Endothelial cell of umbilical vein (primary cell): ENCODE measurements at regions not wholly inside any gene's neighbourhood (a gene's known extent, or its start where the extent isn't known, plus 50 kb on each side); places are given as distances from the start of the nearest gene placed in this dataset.

Experiments
- BruUV-seq: library from RNA; stranded (reverse); fragments of 400-500 nt; replicated peaks from 2 replicates; lab custom pipeline; 2021; lab: Mats Ljungman, UMichigan
- CTCF ChIA-PET: fragments of 300-600, 350-600 bp; sonication (Branson Sonifier 250); formaldehyde crosslinking; loops from one replicate; lab custom pipeline; 2021; ENCODE audit warnings: antibody characterized with exemption, inconsistent platforms; lab: Charles Lee
- POLR2A ChIA-PET: fragments of 300-600, 350-600 bp; sonication (Branson Sonifier 250); formaldehyde crosslinking; loops from one replicate; lab custom pipeline; 2021; ENCODE audit warnings: antibody characterized with exemption, inconsistent platforms; lab: Charles Lee
- DNase-seq: peaks from one replicate; pipeline ENCODE4 v3.0.0-alpha.2; 2011; ENCODE audit warnings: low read depth, low spot score
- FAIRE-seq: peaks from 2 replicates; lab custom pipeline; 2011; peaks lifted over from hg19 to GRCh38; lab: Jason Lieb, UNC
- H2AFZ ChIP-seq: 2 replicates; pipeline ENCODE4 v1.6.0; 2012; ENCODE audit warnings: low read depth, low read length, control low read depth, inconsistent platforms
- H3K27ac ChIP-seq: 2 replicates; pipeline ENCODE4 v1.5.1; 2011; ENCODE audit warnings: low read depth, mild to moderate bottlenecking, control low read depth, low read length, moderate library complexity; ENCODE audit not compliant: insufficient read depth
- H3K27me3 ChIP-seq, 2 experiments: 2 replicates each; pipeline versions ENCODE4 v1.6.0 to v1.6.1; 2011; ENCODE audit warnings: low read length in 2 of 2, mixed read lengths in 1 of 2; ENCODE audit not compliant: control insufficient read depth in 2 of 2, insufficient read depth in 2 of 2
- H3K36me3 ChIP-seq, 2 experiments: 2 replicates in 1 of 2; 3 replicates in 1 of 2; pipeline ENCODE4 v1.5.1; 2011; ENCODE audit warnings: low read length in 2 of 2, mild to moderate bottlenecking in 1 of 2, moderate library complexity in 1 of 2; ENCODE audit not compliant: control insufficient read depth in 2 of 2, insufficient read depth in 2 of 2; ENCODE audit errors: extremely low read depth in 1 of 2
- H3K4me1 ChIP-seq: 3 replicates; pipeline ENCODE4 v1.5.1; 2011; ENCODE audit warnings: mild to moderate bottlenecking, low read length; ENCODE audit not compliant: control insufficient read depth, insufficient read depth; ENCODE audit errors: extremely low read depth
- H3K4me2 ChIP-seq: 2 replicates; pipeline ENCODE4 v1.6.1; 2011; ENCODE audit warnings: low read length, control low read depth, mixed read lengths; ENCODE audit not compliant: insufficient read depth
- H3K4me3 ChIP-seq, 3 experiments: fragments of 200-600 bp in 1 of 3; sonication (generic), shearing (Covaris generic) in 1 of 3; replicated peaks in 1 of 3; 2 replicates each; pipeline ENCODE4 v1.5.1; 2011 to 2016; ENCODE audit warnings: control low read depth in 3 of 3, low read length in 3 of 3, mild to moderate bottlenecking in 2 of 3, inconsistent platforms in 1 of 3, low read depth in 1 of 3, moderate library complexity in 1 of 3; ENCODE audit not compliant: insufficient read depth in 1 of 3
- H3K79me2 ChIP-seq: 2 replicates; pipeline ENCODE4 v1.6.0; 2012; ENCODE audit warnings: low read length, inconsistent platforms; ENCODE audit not compliant: control insufficient read depth, insufficient read depth
- H3K9ac ChIP-seq: replicated peaks from 2 replicates; pipeline ENCODE3; 2011; ENCODE audit warnings: low read length, control low read depth; ENCODE audit not compliant: insufficient read depth; ENCODE audit errors: extremely low read depth
- H3K9me1 ChIP-seq: replicated peaks from 3 replicates; pipeline ENCODE4 v1.6.0; 2011; ENCODE audit warnings: mild to moderate bottlenecking, low read length; ENCODE audit not compliant: control insufficient read depth, insufficient read depth; ENCODE audit errors: extremely low read depth
- H3K9me3 ChIP-seq: replicated peaks from 2 replicates; pipeline ENCODE4 v1.5.1; 2012; ENCODE audit warnings: low read length, inconsistent platforms; ENCODE audit not compliant: control insufficient read depth, insufficient read depth
- H4K20me1 ChIP-seq: replicated peaks from 2 replicates; pipeline ENCODE3; 2011; ENCODE audit warnings: mild to moderate bottlenecking, low read length; ENCODE audit not compliant: control insufficient read depth, insufficient read depth; ENCODE audit errors: extremely low read depth
- EZH2 ChIP-seq: IDR thresholded peaks from 2 replicates; pipeline ENCODE4 v1.6.1; 2012; ENCODE audit warnings: borderline replicate concordance, low read depth, mild to moderate bottlenecking, moderate library complexity, low read length, inconsistent platforms; ENCODE audit not compliant: severe bottlenecking
- FOS ChIP-seq: IDR thresholded peaks from 2 replicates; pipeline ENCODE4 v1.6.1; 2011; ENCODE audit warnings: mild to moderate bottlenecking, low read length, moderate library complexity, borderline replicate concordance; ENCODE audit not compliant: insufficient read depth
- GATA2 ChIP-seq: IDR thresholded peaks from 2 replicates; pipeline ENCODE4 v1.7.0; 2011; ENCODE audit warnings: low read depth, mild to moderate bottlenecking, moderate library complexity, mixed read lengths, low read length; ENCODE audit not compliant: insufficient read length, insufficient read depth
- JUN ChIP-seq: IDR thresholded peaks from 2 replicates; pipeline ENCODE4 v1.6.1; 2011; ENCODE audit warnings: borderline replicate concordance, low read depth; ENCODE audit not compliant: insufficient read length, insufficient read depth
- MYC ChIP-seq: IDR thresholded peaks from one replicate; pipeline ENCODE4 v1.6.1; 2011; ENCODE audit warnings: mild to moderate bottlenecking, low read depth, low read length
- POLR2A ChIP-seq: IDR thresholded peaks from 2 replicates; pipeline ENCODE4 v1.6.1; 2012; ENCODE audit warnings: low read depth, mild to moderate bottlenecking, control low read depth, low read length
- POLR2AphosphoS5 ChIP-seq: IDR thresholded peaks from 2 replicates; pipeline ENCODE4 v1.6.1; 2012; ENCODE audit warnings: low read depth, mild to moderate bottlenecking, control low read depth, low read length, moderate library complexity; ENCODE audit not compliant: insufficient read depth
- dilution Hi-C: fragments of 300-500 bp; cut with MboI; formaldehyde crosslinking; loops from one replicate; pipeline ENCODE4 v1.15.0; 2019; ENCODE audit warnings: low sequenced_read_pairs; ENCODE audit not compliant: extremely low pct_ligation_motif_present
- intact Hi-C: fragments of 100-400 bp; cut with micrococcal nuclease; formaldehyde crosslinking; loops from one replicate; pipeline ENCODE4 v1.10.0; 2022
- TF ChIP-seq, protein P1 (sequence below), 2 donors: IDR thresholded peaks; 1 replicate in 1 of 2; 2 replicates in 1 of 2; pipeline ENCODE4 v1.5.1; 2011; ENCODE audit warnings: low read length in 2 of 2, mild to moderate bottlenecking in 2 of 2, moderate library complexity in 2 of 2, control low read depth in 1 of 2, inconsistent platforms in 1 of 2, low read depth in 1 of 2; ENCODE audit not compliant: insufficient read depth in 1 of 2; ENCODE audit errors: extremely low read depth in 1 of 2
- TF ChIP-seq, protein P2 (sequence below): IDR thresholded peaks from 2 replicates; pipeline ENCODE4 v1.6.1; 2011; ENCODE audit not compliant: insufficient read depth, insufficient read length

DNA sequence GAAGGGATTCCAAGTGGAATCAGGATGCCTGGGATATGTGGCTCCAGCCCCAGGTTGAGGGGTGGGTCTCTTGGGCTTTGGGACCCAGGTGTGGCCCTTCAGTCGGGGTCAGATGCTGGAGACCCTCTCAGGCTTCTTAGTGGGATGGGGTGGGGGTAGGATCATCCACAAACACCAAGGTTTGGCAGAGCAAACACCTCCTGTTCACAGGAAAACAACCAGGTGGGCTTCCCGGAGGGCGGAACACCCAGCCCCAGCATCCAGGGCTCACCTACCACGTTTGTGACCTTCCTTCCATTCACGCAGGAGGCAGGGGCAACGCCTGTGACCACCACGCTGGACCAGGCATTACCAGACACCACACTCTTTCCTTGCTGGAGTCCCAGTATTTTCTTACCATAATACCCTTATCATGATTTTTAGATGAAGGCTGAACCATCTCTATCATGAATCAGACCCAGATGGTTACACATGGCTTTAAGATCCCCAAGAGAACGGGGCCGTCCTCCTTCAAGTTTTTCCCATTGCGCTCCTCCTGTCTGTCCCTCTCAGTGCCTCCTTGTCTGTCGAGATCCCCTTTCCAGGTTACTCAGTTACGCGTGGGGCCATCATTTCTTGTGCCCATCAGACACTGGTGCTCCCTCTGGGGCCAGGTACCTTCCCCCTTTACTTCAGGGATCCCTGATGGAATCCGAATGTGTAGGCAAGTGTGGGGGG lies 428.2 kb downstream of the NPHP4 start:
- H3K27ac ChIP-seq, result no peak overlapping the region
- FAIRE-seq, result no peak
- no peaks in the 10 kb centered on the region for H3K27me3 ChIP-seq
- no peaks in the 10 kb centered on the region for H3K79me2 ChIP-seq
- DNase-seq, result no peak
- POLR2A ChIA-PET, result no interaction called here
- no peak overlapping the region for H3K4me2 ChIP-seq
- no peaks in the 10 kb centered on the region for H3K36me3 ChIP-seq
- no peaks in the 10 kb centered on the region for H3K9me1 ChIP-seq
- CTCF ChIA-PET, result no interaction called here
- peaks cover 2% of the 10 kb centered on the region for H3K9me3 ChIP-seq
- BruUV-seq, result no TSS peak
- no peaks in the 10 kb centered on the region for H3K4me1 ChIP-seq
- TF ChIP-seq POLR2AphosphoS5 (no peak), GATA2 (no peak), JUN (no peak), FOS (no peak), EZH2 (no peak), MYC (no peak), POLR2A (no peak)
- TF ChIP-seq, protein P1, sequence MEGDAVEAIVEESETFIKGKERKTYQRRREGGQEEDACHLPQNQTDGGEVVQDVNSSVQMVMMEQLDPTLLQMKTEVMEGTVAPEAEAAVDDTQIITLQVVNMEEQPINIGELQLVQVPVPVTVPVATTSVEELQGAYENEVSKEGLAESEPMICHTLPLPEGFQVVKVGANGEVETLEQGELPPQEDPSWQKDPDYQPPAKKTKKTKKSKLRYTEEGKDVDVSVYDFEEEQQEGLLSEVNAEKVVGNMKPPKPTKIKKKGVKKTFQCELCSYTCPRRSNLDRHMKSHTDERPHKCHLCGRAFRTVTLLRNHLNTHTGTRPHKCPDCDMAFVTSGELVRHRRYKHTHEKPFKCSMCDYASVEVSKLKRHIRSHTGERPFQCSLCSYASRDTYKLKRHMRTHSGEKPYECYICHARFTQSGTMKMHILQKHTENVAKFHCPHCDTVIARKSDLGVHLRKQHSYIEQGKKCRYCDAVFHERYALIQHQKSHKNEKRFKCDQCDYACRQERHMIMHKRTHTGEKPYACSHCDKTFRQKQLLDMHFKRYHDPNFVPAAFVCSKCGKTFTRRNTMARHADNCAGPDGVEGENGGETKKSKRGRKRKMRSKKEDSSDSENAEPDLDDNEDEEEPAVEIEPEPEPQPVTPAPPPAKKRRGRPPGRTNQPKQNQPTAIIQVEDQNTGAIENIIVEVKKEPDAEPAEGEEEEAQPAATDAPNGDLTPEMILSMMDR (IDR thresholded peaks at IDR 0.05; ENCODE audit: extremely low read depth in 1 of 2, insufficient read depth in 1 of 2, low read depth in 1 of 2, low read length in 2 of 2), result no peak
- TF ChIP-seq, protein P2, sequence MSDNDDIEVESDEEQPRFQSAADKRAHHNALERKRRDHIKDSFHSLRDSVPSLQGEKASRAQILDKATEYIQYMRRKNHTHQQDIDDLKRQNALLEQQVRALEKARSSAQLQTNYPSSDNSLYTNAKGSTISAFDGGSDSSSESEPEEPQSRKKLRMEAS, result no peak
- no peaks in the 10 kb centered on the region for H4K20me1 ChIP-seq
- H3K9ac ChIP-seq, result no peak overlapping the region
- no peak overlapping the region for H3K4me3 ChIP-seq
- dilution Hi-C loops, result no loop called here
- intact Hi-C loops, result no loop called here
- no peak overlapping the region for H2AFZ ChIP-seq
